ENCODE measurements at regions not wholly inside any gene's neighbourhood (a gene's known extent, or its start where the extent isn't known, plus 50 kb on each side); places are given as distances from the start of the nearest gene placed in this dataset.

DNA sequence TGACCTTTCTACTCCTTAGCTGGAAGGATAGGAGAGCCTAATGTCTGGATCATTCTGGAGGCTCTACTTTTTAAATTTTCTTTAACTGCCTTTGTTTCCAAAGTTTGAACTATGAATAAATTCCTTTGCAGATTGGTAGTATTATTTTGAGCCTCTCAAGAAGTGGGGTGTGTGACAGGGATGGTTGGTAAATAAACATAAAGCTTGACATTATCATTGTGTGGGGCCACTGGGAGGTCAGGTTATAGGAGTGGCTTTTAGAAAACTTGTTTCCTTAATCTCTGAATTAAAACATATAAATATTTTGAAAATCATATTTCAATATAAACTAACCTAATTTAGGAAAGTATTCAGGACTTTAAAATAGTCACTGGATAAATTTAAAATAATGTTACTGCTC is 89.3 kb downstream of the OTOL1 start:
- H3K79me2 ChIP-seq (ENCODE audit: low read length), result no peaks in the 10 kb centered on the region
- no peaks in the 10 kb centered on the region for H3K9me3 ChIP-seq (ENCODE audit: insufficient read depth, low read length)
- H3K27ac ChIP-seq (ENCODE audit: low read length), result no peak overlapping the region
- TF ChIP-seq, protein P1, sequence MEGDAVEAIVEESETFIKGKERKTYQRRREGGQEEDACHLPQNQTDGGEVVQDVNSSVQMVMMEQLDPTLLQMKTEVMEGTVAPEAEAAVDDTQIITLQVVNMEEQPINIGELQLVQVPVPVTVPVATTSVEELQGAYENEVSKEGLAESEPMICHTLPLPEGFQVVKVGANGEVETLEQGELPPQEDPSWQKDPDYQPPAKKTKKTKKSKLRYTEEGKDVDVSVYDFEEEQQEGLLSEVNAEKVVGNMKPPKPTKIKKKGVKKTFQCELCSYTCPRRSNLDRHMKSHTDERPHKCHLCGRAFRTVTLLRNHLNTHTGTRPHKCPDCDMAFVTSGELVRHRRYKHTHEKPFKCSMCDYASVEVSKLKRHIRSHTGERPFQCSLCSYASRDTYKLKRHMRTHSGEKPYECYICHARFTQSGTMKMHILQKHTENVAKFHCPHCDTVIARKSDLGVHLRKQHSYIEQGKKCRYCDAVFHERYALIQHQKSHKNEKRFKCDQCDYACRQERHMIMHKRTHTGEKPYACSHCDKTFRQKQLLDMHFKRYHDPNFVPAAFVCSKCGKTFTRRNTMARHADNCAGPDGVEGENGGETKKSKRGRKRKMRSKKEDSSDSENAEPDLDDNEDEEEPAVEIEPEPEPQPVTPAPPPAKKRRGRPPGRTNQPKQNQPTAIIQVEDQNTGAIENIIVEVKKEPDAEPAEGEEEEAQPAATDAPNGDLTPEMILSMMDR (IDR thresholded peaks at IDR 0.05; ENCODE audit: low read depth, low read length), result no peak
- no peak for TF ChIP-seq EZH2phosphoT487 (IDR thresholded peaks at IDR 0.05; ENCODE audit: low read depth)
- no peaks in the 10 kb centered on the region for H3K27me3 ChIP-seq (ENCODE audit: low read depth, low read length)
- no peak overlapping the region for H3K9ac ChIP-seq (ENCODE audit: low read length)
- no peaks in the 10 kb centered on the region for H3K36me3 ChIP-seq (replicated peaks; ENCODE audit: low read depth, low read length)
- H3K4me2 ChIP-seq (ENCODE audit: low read length), result no peak overlapping the region
- no peaks in the 10 kb centered on the region for H3K4me1 ChIP-seq (ENCODE audit: low read length)
- H3K4me3 ChIP-seq (ENCODE audit: low read length), result no peak overlapping the region
- no peaks in the 10 kb centered on the region for H4K20me1 ChIP-seq (ENCODE audit: insufficient read depth, low read length)
- no peak overlapping the region for H2AFZ ChIP-seq (ENCODE audit: low read depth, low read length)

GRCh38 chr3:161586556-161587235 is 90.1 kb downstream of the OTOL1 start:
- no peaks in the 10 kb centered on the region for H3K4me1 ChIP-seq (ENCODE audit: low read length)
- no peaks in the 10 kb centered on the region for H3K36me3 ChIP-seq (replicated peaks; ENCODE audit: low read depth, low read length)
- no peak overlapping the region for H3K4me3 ChIP-seq (ENCODE audit: low read length)
- no peak for TF ChIP-seq EZH2phosphoT487 (IDR thresholded peaks at IDR 0.05; ENCODE audit: low read depth)
- TF ChIP-seq, protein P1 (IDR thresholded peaks at IDR 0.05; ENCODE audit: low read depth, low read length), result no peak
- no peak overlapping the region for H3K27ac ChIP-seq (ENCODE audit: low read length)
- no peaks in the 10 kb centered on the region for H3K27me3 ChIP-seq (ENCODE audit: low read depth, low read length)
- H3K79me2 ChIP-seq (ENCODE audit: low read length), result no peaks in the 10 kb centered on the region
- H2AFZ ChIP-seq (ENCODE audit: low read depth, low read length), result no peak overlapping the region
- H3K4me2 ChIP-seq (ENCODE audit: low read length), result no peak overlapping the region
- H3K9me3 ChIP-seq (ENCODE audit: insufficient read depth, low read length), result no peaks in the 10 kb centered on the region
- no peaks in the 10 kb centered on the region for H4K20me1 ChIP-seq (ENCODE audit: insufficient read depth, low read length)
- no peak overlapping the region for H3K9ac ChIP-seq (ENCODE audit: low read length)

DNA sequence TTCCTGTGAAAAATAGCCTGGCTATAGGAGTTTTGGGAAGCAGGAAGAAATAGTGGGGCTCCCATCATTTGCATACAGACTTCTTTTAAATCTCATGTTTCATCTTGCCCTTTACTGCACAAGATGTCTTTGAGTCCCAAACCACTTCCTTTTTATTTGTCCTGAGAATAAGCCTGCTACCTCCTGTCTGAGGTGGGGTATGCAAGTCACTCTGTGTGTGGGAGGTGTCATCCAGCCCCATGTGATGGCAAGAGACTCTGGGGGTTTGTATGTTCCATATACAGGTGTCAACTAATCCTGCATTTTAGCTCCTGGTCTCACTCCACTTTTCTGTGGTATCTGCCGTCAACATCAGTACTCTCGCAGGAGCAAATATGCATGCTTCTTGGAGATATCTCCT is 102.0 kb downstream of the OTOL1 start:
- H3K9ac ChIP-seq (ENCODE audit: low read length), result no peak overlapping the region
- TF ChIP-seq, protein P1 (IDR thresholded peaks at IDR 0.05; ENCODE audit: low read depth, low read length), result no peak
- no peak for TF ChIP-seq EZH2phosphoT487 (IDR thresholded peaks at IDR 0.05; ENCODE audit: low read depth)
- no peak overlapping the region for H3K4me3 ChIP-seq (ENCODE audit: low read length)
- H3K4me1 ChIP-seq (ENCODE audit: low read length), result no peaks in the 10 kb centered on the region
- H3K36me3 ChIP-seq (replicated peaks; ENCODE audit: low read depth, low read length), result no peaks in the 10 kb centered on the region
- no peaks in the 10 kb centered on the region for H3K9me3 ChIP-seq (ENCODE audit: insufficient read depth, low read length)
- no peak overlapping the region for H2AFZ ChIP-seq (ENCODE audit: low read depth, low read length)
- no peaks in the 10 kb centered on the region for H4K20me1 ChIP-seq (ENCODE audit: insufficient read depth, low read length)
- H3K27me3 ChIP-seq (ENCODE audit: low read depth, low read length), result no peaks in the 10 kb centered on the region
- no peaks in the 10 kb centered on the region for H3K79me2 ChIP-seq (ENCODE audit: low read length)
- H3K4me2 ChIP-seq (ENCODE audit: low read length), result no peak overlapping the region
- no peak overlapping the region for H3K27ac ChIP-seq (ENCODE audit: low read length)

DNA sequence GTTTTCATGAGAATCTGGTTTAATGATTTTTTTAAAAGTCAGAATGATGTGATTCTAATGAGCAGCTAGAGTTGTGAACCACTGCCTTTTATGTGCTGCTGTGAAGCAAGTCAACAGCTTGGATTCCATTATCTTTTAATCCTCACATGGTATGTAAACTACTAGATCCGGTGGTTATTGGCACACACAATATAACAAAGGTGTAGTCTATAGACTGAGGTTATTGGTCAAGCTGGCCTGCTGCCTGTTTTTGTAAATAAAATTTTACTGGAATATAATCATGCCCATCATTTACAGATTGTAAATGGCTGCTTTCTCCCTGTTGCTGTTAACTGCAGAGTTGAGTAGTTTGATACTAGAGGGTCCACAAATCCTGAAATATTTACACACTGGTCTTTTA is 103.1 kb downstream of the OTOL1 start:
- no peak overlapping the region for H3K27ac ChIP-seq (ENCODE audit: low read length)
- no peaks in the 10 kb centered on the region for H3K9me3 ChIP-seq (ENCODE audit: insufficient read depth, low read length)
- H3K9ac ChIP-seq (ENCODE audit: low read length), result no peak overlapping the region
- no peaks in the 10 kb centered on the region for H4K20me1 ChIP-seq (ENCODE audit: insufficient read depth, low read length)
- no peak overlapping the region for H3K4me3 ChIP-seq (ENCODE audit: low read length)
- H3K36me3 ChIP-seq (replicated peaks; ENCODE audit: low read depth, low read length), result no peaks in the 10 kb centered on the region
- no peak overlapping the region for H3K4me2 ChIP-seq (ENCODE audit: low read length)
- no peak overlapping the region for H2AFZ ChIP-seq (ENCODE audit: low read depth, low read length)
- no peaks in the 10 kb centered on the region for H3K79me2 ChIP-seq (ENCODE audit: low read length)
- H3K27me3 ChIP-seq (ENCODE audit: low read depth, low read length), result no peaks in the 10 kb centered on the region
- no peaks in the 10 kb centered on the region for H3K4me1 ChIP-seq (ENCODE audit: low read length)
- TF ChIP-seq, protein P1 (IDR thresholded peaks at IDR 0.05; ENCODE audit: low read depth, low read length), result no peak
- no peak for TF ChIP-seq EZH2phosphoT487 (IDR thresholded peaks at IDR 0.05; ENCODE audit: low read depth)

All from OCI-LY3 (cell line).